AG04450 (cell line): ENCODE measurements at regions not wholly inside any gene's neighbourhood (a gene's known extent, or its start where the extent isn't known, plus 50 kb on each side); places are given as distances from the start of the nearest gene placed in this dataset.
"Not testable (repeated sequence)": the region's sequence is repeated elsewhere in the genome, so short reads cannot be mapped to it uniquely, and the experiment has no call there.

Experiments
- CTCF ChIA-PET: fragments of 300-600, 350-600 bp; formaldehyde crosslinking; extraction: SDS; loops from one replicate; lab custom pipeline; 2022; ENCODE audit warnings: antibody characterized with exemption, inconsistent platforms; lab: Charles Lee
- POLR2A ChIA-PET: fragments of 350-600 bp; formaldehyde crosslinking; extraction: SDS; loops from one replicate; lab custom pipeline; 2021; ENCODE audit warnings: antibody characterized with exemption, inconsistent platforms; lab: Yijun Ruan, JAX
- DNase-seq: peaks from one replicate; pipeline ENCODE4 v3.0.0-alpha.2; 2011; ENCODE audit warnings: low read depth, low spot score
- H3K27ac ChIP-seq: one replicate; pipeline ENCODE4 v1.5.1; 2012; ENCODE audit warnings: low read depth, low read length, control low read depth
- H3K27me3 ChIP-seq: one replicate; pipeline ENCODE4 v1.6.0; 2012; ENCODE audit warnings: low read length; ENCODE audit not compliant: control insufficient read depth, insufficient read depth
- H3K4me3 ChIP-seq: 2 replicates; pipeline ENCODE4 v1.5.1; 2011; ENCODE audit warnings: mild to moderate bottlenecking, low read depth, low read length, control low read depth
- H3K9me3 ChIP-seq: 2 replicates; pipeline ENCODE4 v1.5.1; 2012; ENCODE audit warnings: low read length; ENCODE audit not compliant: control insufficient read depth, insufficient read depth
- TF ChIP-seq, protein P1 (sequence below): IDR thresholded peaks from 2 replicates; pipeline ENCODE4 v1.5.1; 2011; ENCODE audit warnings: low read depth, low read length, control low read depth, inconsistent platforms

GRCh38 chr12:47408171-47408871 lies 297.5 kb downstream of the RPAP3 start:
- TF ChIP-seq, protein P1, sequence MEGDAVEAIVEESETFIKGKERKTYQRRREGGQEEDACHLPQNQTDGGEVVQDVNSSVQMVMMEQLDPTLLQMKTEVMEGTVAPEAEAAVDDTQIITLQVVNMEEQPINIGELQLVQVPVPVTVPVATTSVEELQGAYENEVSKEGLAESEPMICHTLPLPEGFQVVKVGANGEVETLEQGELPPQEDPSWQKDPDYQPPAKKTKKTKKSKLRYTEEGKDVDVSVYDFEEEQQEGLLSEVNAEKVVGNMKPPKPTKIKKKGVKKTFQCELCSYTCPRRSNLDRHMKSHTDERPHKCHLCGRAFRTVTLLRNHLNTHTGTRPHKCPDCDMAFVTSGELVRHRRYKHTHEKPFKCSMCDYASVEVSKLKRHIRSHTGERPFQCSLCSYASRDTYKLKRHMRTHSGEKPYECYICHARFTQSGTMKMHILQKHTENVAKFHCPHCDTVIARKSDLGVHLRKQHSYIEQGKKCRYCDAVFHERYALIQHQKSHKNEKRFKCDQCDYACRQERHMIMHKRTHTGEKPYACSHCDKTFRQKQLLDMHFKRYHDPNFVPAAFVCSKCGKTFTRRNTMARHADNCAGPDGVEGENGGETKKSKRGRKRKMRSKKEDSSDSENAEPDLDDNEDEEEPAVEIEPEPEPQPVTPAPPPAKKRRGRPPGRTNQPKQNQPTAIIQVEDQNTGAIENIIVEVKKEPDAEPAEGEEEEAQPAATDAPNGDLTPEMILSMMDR, result 0 out of 2 replicates have a peak, but pooled peaks have one; percentile 11
- POLR2A ChIA-PET, result no interaction called here
- CTCF ChIA-PET, result interaction anchor here (2.1 kb wide), 1 partner anchor 11 kb away, joined by 5 read pairs; no protein-coding TSS in a partner anchor
- Histone ChIP-seq H3K27ac (no peak overlapping the region), H3K27me3 (no peaks in the 10 kb centered on the region), H3K4me3 (no peak overlapping the region), H3K9me3 (no peaks in the 10 kb centered on the region)
- DNase-seq, result no peak

DNA sequence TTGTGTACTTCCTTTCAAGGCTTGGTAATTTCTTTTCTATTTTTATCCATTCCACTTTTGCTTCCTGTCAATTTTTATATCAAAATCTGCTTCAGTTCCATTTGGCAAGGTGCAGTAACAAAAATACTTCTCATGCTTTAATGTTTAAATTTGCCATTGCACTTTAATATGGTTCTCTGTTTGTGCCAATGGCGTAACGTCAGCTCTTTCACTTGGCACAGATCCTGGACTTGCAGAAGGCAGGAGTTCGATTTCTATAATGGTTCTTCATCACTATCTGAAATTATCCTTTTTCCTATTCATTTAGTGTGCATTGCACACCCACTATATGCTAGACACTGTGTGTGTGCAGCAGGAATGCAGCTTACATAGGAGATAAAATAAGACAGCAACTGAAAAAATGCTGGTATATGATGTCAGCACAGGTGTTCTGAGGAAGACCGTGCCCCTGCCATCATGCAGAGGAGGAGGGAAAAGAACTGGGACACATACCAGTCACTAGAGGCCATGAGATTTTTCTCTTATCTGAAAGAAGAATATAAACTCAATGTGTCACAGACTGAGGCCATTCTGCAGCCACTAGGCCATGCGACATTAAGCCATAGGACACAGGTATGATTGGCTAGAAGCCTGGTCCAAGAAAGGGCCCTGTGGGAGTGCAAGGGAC lies 298.2 kb downstream of the RPAP3 start:
- TF ChIP-seq, protein P1, result no peak
- no peak overlapping the region for H3K27ac ChIP-seq
- CTCF ChIA-PET, result interaction anchor here (2.1 kb wide), 1 partner anchor 10 kb away, joined by 5 read pairs; no protein-coding TSS in a partner anchor
- H3K9me3 ChIP-seq, result no peaks in the 10 kb centered on the region
- no peak for DNase-seq
- POLR2A ChIA-PET, result no interaction called here
- H3K27me3 ChIP-seq, result no peaks in the 10 kb centered on the region
- no peak overlapping the region for H3K4me3 ChIP-seq

DNA sequence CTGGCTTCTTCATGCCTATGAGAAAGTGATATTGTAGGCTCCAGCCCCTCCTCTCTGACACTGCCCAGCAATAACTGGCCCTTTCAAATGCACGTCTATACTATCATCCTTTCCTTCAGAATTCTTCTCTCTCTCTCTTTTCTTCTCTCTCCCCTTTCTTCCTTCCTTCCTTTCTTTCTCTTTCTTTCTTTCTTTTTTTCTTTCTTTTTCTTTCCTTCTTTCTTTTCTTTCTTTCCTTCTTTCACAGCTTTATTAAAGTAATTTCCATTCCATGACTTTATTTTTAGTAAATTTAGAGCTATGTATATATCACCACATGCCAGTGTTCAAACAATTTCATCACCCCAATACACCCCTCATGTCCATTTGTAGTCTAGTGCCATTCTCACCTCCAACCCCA lies 302.1 kb downstream of the RPAP3 start:
- ChIA-PET POLR2A (no interaction called here), CTCF (interaction anchor here (0.6 to 1.2 kb wide), 3 partner anchors 47 to 371 kb away, joined by 3 to 4 read pairs (median 4); no protein-coding TSS in a partner anchor)
- TF ChIP-seq, protein P1, result no peak
- H3K9me3 ChIP-seq, result no peaks in the 10 kb centered on the region
- H3K27ac ChIP-seq, result no peak overlapping the region
- DNase-seq, result no peak
- H3K4me3 ChIP-seq, result no peak overlapping the region
- H3K27me3 ChIP-seq, result no peaks in the 10 kb centered on the region

DNA sequence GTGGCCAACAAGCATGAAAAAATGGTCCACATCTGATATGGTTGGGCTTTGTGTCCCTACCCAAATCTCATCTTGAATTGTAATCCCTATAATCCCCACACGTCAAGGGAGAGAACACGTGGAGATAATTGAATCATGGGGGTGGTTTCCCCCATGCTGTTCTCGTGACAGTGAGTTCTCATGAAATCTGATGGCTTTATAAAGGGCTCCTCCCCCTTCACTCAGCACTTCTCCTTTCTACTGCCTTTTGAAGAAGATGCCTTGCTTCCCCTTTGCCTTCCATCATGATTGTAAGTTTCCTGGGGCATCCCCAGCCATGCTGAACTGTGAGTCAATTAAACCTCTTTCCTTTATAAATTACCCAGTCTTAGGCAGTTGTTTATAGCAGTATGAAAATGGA lies 304.6 kb downstream of the RPAP3 start:
- CTCF ChIA-PET, H3K27ac ChIP-seq, H3K4me3 ChIP-seq, DNase-seq, POLR2A ChIA-PET, H3K27me3 ChIP-seq: not testable (repeated sequence)
- H3K9me3 ChIP-seq, result peaks cover 13% of the 10 kb centered on the region; the same call in 1 of the 2 replicates

- H3K27me3 ChIP-seq, result no peaks in the 10 kb centered on the region
- ChIA-PET POLR2A (no interaction called here), CTCF (no interaction called here)
- no peak overlapping the region for H3K27ac ChIP-seq
- peaks cover 13% of the 10 kb centered on the region; the same call in 1 of the 2 replicates for H3K9me3 ChIP-seq
- H3K4me3 ChIP-seq, result no peak overlapping the region
- no peak for DNase-seq
- TF ChIP-seq, protein P1, result no peak
These were observed 305.6 kb downstream of the RPAP3 start for GRCh38 chr12:47400266-47400665.
